Stimulated activated effector memory CD8-positive, alpha-beta T cell treated with anti-CD3 and anti-CD28 coated beads, Interleukin-12 subunit alpha, Interleukin-12 subunit beta, amount 100 ng/mL, for 72 hours (primary cell): ENCODE measurements at regions not wholly inside any gene's neighbourhood (a gene's known extent, or its start where the extent isn't known, plus 50 kb on each side); places are given as distances from the start of the nearest gene placed in this dataset.

Source experiments
- ATAC-seq: fragments of 150-1000 bp; cut with Tn5 transposase; 2 replicates; pipeline ENCODE4 v1.10.0; 2021
- DNase-seq, 2 donors: peaks; one replicate each; pipeline ENCODE4 v3.0.0; 2021 to 2022; ENCODE audit warnings: low spot score in 2 of 2
- H3K27ac Mint-ChIP-seq: one replicate; pipeline ENCODE4 v1.8.0; 2022; ENCODE audit warnings: mild to moderate bottlenecking, mixed read lengths
- H3K36me3 Mint-ChIP-seq: one replicate; pipeline ENCODE4 v1.8.0; 2022; ENCODE audit warnings: mild to moderate bottlenecking, mixed read lengths
- H3K4me1 Mint-ChIP-seq: one replicate; pipeline ENCODE4 v1.8.0; 2022; ENCODE audit warnings: mixed read lengths
- H3K4me3 Mint-ChIP-seq: one replicate; pipeline ENCODE4 v1.8.0; 2022; ENCODE audit warnings: mild to moderate bottlenecking, mixed read lengths
- H3K9me3 Mint-ChIP-seq: one replicate; pipeline ENCODE4 v1.8.0; 2022; ENCODE audit warnings: mixed read lengths

DNA sequence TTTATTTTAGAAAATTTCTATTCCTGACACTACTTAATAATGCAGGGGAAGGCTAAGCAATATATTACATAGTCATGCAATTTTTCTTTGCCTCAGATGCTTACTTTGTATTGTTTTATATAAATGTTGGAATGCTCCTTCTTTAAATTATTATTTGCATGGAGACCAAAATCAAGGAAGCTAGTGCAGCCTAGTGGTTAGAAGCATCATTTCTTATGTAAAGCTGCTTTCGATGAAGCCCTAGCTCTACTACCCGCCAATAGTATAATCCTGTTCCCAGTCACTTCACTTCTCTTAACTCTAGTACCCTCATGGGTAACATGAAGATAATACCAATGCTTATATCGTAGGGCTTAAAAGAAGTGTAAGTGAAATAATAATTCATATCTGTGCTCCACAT is 198.9 kb downstream of the LRATD1 start:
- Mint-ChIP-seq H3K27ac (no peak overlapping the region), H3K4me1 (no peaks in the 10 kb centered on the region), H3K4me3 (no peak overlapping the region), H3K36me3 (no peaks in the 10 kb centered on the region), H3K9me3 (peaks cover 14% of the 10 kb centered on the region)
- ATAC-seq (no peak), DNase-seq (no peak)

DNA sequence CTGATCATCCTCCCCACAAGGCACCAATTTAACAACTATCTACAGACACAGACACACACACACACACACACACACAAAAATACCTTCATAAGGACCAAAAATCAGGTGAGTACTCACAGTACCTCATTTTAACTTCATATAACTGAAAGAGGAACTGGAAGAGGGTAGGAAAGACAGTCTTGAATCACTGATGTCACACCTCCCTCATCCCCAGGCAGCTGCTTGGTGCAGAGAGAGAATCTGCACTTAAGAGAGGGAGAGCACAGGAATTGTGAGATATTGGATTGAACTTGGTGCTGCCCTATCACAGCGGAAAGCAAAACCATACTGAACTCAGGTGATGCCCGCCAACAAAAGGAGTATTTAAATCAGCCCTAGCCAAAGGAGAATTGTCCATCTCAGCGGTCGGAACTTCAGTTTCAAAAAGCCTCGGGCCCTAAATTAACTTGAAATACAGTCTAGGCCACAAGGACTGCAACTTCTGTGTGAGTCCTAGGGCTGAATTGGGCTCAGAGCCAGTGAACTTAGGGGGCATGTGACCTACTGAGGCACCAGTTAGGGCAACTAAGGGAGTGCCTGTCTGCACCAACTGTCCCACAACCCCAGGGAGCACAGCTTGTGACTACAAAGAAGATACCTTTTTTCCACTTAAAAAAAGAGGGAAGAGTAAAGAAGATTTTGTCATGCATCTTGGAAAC is 211.1 kb downstream of the LRATD1 start:
- Mint-ChIP-seq H3K36me3 (no peaks in the 10 kb centered on the region), H3K9me3 (peaks cover 20% of the 10 kb centered on the region)

GRCh38 chr2:14855751-14856150 is 223.2 kb downstream of the LRATD1 start:
- no peak overlapping the region for H3K27ac Mint-ChIP-seq
- no peak for DNase-seq

More for the DNA sequence above, 211.1 kb downstream of the LRATD1 start:
- H3K4me3 Mint-ChIP-seq = no peak overlapping the region
- no peak overlapping the region for H3K27ac Mint-ChIP-seq
- no peak for ATAC-seq
- DNase-seq = no peak
- H3K4me1 Mint-ChIP-seq = no peaks in the 10 kb centered on the region

GRCh38 chr2:14861181-14861580 is 228.7 kb downstream of the LRATD1 start:
- Mint-ChIP-seq H3K4me1 (no peaks in the 10 kb centered on the region), H3K36me3 (no peaks in the 10 kb centered on the region), H3K4me3 (no peak overlapping the region), H3K27ac (no peak overlapping the region), H3K9me3 (peaks cover 15% of the 10 kb centered on the region)
- ATAC-seq (no peak), DNase-seq (no peak)

More at GRCh38 chr2:14855751-14856150, 223.2 kb downstream of the LRATD1 start:
- no peaks in the 10 kb centered on the region for H3K4me1 Mint-ChIP-seq
- H3K9me3 Mint-ChIP-seq = peaks cover 23% of the 10 kb centered on the region
- ATAC-seq = no peak
- H3K36me3 Mint-ChIP-seq = no peaks in the 10 kb centered on the region
- H3K4me3 Mint-ChIP-seq = no peak overlapping the region

- H3K4me3 Mint-ChIP-seq = no peak overlapping the region
- H3K4me1 Mint-ChIP-seq = no peaks in the 10 kb centered on the region
- DNase-seq (no peak), ATAC-seq (no peak)
- no peaks in the 10 kb centered on the region for H3K36me3 Mint-ChIP-seq
- peaks cover 3% of the 10 kb centered on the region for H3K9me3 Mint-ChIP-seq
- no peak overlapping the region for H3K27ac Mint-ChIP-seq
Measured at GRCh38 chr2:14866736-14867352, 234.3 kb downstream of the LRATD1 start.

DNA sequence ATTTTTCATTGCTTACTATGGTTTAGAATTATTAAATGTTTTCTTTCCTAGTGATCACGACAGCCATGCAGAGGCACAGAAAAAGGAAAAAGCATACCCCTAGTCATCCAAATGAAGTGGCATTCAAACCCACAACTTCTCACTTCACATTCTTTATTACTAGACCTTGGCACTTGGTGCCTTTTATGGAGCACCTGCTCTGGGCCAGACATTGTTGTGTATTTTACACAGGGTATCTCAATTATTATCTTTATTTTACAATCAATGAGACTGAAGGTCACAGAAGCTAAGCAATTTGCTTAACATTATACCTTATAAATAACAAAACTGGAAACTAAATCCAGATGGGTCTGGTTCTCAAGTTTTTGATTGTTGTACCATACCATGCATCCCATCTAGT is 235.3 kb downstream of the LRATD1 start:
- Mint-ChIP-seq H3K4me1 (no peaks in the 10 kb centered on the region), H3K4me3 (no peak overlapping the region), H3K27ac (no peak overlapping the region), H3K36me3 (no peaks in the 10 kb centered on the region), H3K9me3 (peaks cover 3% of the 10 kb centered on the region)
- no peak for DNase-seq
- no peak for ATAC-seq

DNA sequence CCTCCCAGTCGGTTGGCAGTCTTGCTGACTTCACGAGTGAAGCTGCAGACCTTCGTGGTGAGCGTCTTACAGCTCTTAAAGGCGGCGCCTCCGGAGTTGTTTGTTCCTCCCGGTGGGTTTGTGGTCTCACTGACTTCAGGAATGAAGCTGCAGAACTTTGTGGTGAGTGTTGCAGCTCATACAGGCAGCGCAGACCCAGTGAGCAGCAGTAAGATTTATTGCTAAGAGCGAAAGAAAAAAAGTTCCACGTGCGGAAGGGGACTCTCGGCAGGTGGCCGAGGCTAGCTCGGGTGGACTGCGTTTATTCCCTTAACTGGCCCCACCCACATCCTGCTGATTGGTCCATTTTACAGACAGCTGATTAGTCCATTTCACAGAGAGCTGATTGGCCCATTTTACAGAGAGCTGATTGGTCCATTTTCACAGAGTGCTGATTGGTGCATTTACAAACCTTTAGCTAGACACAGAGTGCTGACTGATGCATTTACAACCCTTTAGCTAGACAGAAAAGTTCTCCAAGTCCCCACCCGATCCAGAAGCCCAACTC is 240.3 kb downstream of the LRATD1 start:
- no peaks in the 10 kb centered on the region for H3K4me1 Mint-ChIP-seq
- no peak overlapping the region for H3K4me3 Mint-ChIP-seq
- DNase-seq (no peak), ATAC-seq (no peak)
- no peak overlapping the region for H3K27ac Mint-ChIP-seq
- H3K36me3 Mint-ChIP-seq = no peaks in the 10 kb centered on the region
- peaks cover 7% of the 10 kb centered on the region for H3K9me3 Mint-ChIP-seq

DNA sequence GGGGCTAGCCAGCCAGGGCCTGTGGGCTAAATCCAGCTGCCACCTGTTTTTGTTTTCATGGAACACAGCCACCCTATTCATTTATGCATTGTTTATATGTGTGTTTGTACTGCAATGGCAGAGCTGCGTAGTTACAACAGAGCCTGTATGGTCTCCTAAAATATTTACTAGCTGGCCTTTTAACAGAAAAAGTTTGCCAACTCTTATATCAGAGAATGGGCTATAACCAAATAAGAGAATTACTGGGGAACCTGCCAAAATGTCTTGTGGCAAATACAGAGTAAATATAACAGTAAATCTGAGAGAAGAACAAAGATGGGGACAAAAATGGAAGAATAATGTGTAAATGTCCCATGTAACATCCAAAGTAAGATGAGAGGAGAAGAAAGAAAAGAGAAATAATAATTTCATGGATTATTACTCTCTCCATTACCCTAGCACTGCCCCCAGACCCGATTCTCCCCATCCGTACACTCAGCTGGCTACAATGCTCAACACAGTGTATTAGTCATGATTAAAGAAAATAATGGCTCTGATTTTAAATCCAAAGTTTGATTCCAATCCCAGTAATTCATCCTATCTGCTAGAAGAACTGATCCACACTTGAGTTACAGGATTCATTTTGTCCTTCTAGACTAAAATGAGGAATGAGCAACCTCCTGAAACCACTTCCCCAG is 249.3 kb downstream of the LRATD1 start:
- Mint-ChIP-seq H3K9me3 (peaks cover 2% of the 10 kb centered on the region), H3K4me1 (no peaks in the 10 kb centered on the region), H3K4me3 (no peak overlapping the region), H3K27ac (no peak overlapping the region), H3K36me3 (no peaks in the 10 kb centered on the region)
- no peak for DNase-seq
- no peak for ATAC-seq

DNA sequence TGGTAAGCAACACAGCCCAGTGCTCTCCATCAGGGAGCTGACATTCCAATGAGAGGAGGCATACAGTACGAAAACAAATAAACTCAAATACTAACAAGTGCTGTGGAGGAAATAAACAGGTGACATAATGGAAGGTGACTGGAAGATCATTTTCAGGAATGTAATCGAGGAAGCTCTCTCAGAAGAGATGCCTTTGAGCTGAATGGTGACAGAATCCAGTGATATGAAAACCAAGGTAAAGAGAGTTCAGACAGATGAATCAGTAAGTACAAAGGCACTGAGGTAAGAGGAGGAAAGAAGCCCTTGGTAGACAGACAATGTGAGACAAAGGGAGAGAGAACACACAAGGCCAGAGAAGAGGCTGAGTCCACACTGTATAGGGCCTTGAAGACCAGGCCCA is 252.1 kb downstream of the LRATD1 start:
- no peak for DNase-seq

GRCh38 chr2:14891546-14891945 is 259.0 kb downstream of the LRATD1 start:
- no peak overlapping the region for H3K4me3 Mint-ChIP-seq
- H3K4me1 Mint-ChIP-seq = no peaks in the 10 kb centered on the region
- H3K27ac Mint-ChIP-seq = no peak overlapping the region
- ATAC-seq = no peak
- DNase-seq = no peak
- H3K9me3 Mint-ChIP-seq = peaks cover 6% of the 10 kb centered on the region
- H3K36me3 Mint-ChIP-seq = no peaks in the 10 kb centered on the region

More for the DNA sequence above, 252.1 kb downstream of the LRATD1 start:
- Mint-ChIP-seq H3K36me3 (no peaks in the 10 kb centered on the region), H3K4me3 (no peak overlapping the region), H3K4me1 (no peaks in the 10 kb centered on the region), H3K9me3 (peaks cover 2% of the 10 kb centered on the region), H3K27ac (no peak overlapping the region)
- no peak for ATAC-seq

GRCh38 chr2:14896330-14897030 is 264.0 kb downstream of the LRATD1 start:
- no peaks in the 10 kb centered on the region for H3K36me3 Mint-ChIP-seq
- ATAC-seq (no peak), DNase-seq (no peak)
- H3K9me3 Mint-ChIP-seq = peaks cover 6% of the 10 kb centered on the region
- H3K4me1 Mint-ChIP-seq = no peaks in the 10 kb centered on the region
- H3K27ac Mint-ChIP-seq = no peak overlapping the region
- no peak overlapping the region for H3K4me3 Mint-ChIP-seq

GRCh38 chr2:14899621-14900414 is 267.3 kb downstream of the LRATD1 start:
- H3K9me3 Mint-ChIP-seq = no peaks in the 10 kb centered on the region
- DNase-seq = no peak
- no peak overlapping the region for H3K4me3 Mint-ChIP-seq
- ATAC-seq = no peak
- no peaks in the 10 kb centered on the region for H3K36me3 Mint-ChIP-seq
- no peaks in the 10 kb centered on the region for H3K4me1 Mint-ChIP-seq
- H3K27ac Mint-ChIP-seq = no peak overlapping the region

GRCh38 chr2:14901737-14902136 is 269.2 kb downstream of the LRATD1 start:
- Mint-ChIP-seq H3K27ac (no peak overlapping the region), H3K36me3 (no peaks in the 10 kb centered on the region), H3K4me1 (no peaks in the 10 kb centered on the region), H3K4me3 (no peak overlapping the region), H3K9me3 (no peaks in the 10 kb centered on the region)
- ATAC-seq (no peak), DNase-seq (no peak)

DNA sequence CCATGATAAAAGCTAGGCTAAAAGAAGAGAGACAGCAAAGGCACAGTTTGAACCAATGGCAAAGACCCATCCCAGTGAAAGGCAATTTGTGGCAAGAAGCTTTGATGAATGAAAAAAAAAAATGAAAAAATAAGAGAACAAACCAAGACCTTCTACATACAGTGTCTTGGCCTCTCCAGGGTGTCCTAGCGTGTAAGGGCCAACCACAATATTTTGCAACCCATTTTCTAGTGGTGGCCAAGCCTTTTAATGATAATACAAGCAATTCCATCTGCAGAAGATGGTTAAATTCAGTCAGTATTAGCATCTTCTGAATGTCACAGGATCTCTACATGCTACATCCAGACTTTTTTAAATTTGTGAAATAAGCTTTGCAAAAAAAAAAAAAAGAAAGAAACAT is 270.4 kb downstream of the LRATD1 start:
- Mint-ChIP-seq H3K27ac (no peak overlapping the region), H3K4me1 (no peaks in the 10 kb centered on the region)

More for the DNA sequence above, 270.4 kb downstream of the LRATD1 start:
- ATAC-seq (no peak), DNase-seq (no peak)
- Mint-ChIP-seq H3K9me3 (no peaks in the 10 kb centered on the region), H3K36me3 (no peaks in the 10 kb centered on the region), H3K4me3 (no peak overlapping the region)
